GM18517 (cell line): ENCODE measurements at regions not wholly inside any gene's neighbourhood (a gene's known extent, or its start where the extent isn't known, plus 50 kb on each side); places are given as distances from the start of the nearest gene placed in this dataset.
"Not testable (repeated sequence)": the region's sequence is repeated elsewhere in the genome, so short reads cannot be mapped to it uniquely, and the experiment has no call there.

ENCODE experiments used
- ATAC-seq: cut with Tn5 transposase; IDR thresholded peaks from one replicate; pipeline ENCODE4 v1.9.1; 2021; ENCODE audit warnings: mild to moderate bottlenecking, moderate library complexity; ENCODE audit not compliant: unreplicated experiment

DNA sequence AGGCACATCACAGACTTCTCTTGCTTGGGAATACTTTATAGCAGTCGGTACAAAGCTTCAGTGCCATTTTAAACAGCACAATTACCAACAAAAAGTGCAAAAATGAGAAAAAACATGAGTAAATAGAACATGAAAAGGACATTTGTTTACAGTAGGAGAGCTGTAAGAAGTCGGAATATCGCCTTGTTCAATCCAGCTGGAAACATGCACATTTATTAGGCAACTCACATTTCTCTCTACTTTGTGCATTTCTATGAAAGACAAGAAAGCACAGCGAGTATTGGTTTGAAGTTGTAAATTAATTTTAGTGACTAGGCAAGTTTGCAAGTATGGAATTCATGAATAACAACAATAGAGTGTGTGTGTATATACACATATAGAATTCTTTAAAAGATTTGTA is 484.7 kb downstream of the DACH1 start:
- ATAC-seq = no peak

DNA sequence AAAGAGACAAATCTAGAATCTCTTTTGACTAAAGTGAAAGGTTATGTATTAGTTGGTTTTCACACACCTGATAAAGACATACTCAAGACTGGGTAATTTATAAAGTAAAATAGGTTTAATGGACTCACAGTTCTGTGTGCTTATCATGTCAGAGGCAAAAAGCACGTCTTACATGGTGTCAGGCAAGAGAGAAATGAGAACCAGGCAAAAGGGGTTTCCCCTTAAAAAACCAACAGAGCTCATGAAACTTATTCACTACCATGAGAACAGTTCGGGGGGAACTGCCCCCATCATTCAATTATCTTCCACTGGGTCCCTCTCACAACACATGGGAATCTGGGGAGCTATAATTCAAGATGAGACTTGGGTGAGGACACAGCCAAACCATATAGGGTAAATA is 486.8 kb downstream of the DACH1 start:
- no peak for ATAC-seq

DNA sequence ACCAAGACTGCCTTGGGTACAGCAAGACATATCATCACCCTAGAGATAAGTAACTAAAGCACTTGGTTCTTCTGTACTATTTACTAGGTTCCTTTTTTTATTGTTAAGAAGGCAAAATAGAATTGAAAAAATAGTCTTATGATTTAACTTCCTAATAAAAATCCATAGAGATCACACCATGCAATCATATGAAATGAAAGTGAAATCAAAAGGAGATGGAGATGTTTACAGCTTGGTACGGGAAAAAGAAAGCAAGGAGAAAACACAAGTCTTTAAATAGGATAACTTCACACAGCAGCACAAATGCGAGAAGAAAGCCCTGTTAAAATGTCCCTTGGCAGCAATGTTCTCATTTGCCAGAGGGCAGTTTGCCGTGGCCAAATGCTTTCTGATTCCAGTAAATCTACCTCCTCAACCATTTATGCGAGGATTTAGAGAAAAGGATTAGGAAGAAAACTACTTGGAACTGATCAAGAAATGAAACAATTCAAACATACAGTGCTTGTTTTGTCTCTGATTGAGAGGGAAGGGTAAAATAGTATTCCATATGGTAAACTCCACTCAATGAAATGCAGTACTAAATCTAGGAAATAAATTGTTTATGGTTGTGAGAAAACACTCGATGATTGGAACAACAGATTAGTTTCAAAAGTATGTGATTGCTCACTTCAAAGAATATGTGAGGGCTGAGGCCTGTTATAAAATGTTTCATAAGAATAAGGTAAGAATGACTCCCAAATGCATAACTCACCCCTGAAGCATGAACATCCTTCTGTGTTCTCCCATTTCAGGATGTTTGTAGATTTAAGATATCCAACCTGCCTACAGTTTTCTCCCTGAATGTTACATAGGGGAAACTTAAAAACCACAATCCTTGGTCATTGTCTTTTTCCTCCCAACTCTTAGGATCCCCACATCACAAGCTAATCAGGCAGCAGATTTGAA is 487.8 kb downstream of the DACH1 start:
- ATAC-seq = no peak

DNA sequence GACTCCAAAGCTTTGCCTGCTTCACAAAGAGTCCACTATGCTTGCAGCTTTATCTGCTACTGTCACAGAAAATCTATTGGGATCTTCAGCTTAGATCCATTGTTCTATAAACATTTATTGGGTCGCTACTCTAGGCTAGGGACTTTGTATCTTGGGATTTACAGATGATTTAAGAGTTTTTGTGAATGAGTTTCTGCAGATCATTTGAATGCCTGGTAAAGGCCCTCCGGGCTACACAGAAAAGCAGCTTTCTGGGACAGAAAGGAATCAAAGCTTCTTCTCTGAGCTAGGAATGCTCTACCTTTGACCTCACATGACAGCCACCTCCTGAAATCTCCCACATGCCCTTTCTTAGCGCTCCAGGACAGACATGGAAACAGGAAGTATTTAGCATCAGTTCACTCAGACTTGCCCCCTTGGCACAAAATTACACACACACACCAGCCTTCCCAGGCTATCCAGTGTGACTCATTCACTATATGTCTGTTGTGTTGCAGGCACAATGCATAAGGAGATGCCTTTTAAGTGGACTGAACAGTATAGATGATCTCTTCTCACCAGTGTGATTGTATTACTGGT is 492.4 kb downstream of the DACH1 start:
- no peak for ATAC-seq

DNA sequence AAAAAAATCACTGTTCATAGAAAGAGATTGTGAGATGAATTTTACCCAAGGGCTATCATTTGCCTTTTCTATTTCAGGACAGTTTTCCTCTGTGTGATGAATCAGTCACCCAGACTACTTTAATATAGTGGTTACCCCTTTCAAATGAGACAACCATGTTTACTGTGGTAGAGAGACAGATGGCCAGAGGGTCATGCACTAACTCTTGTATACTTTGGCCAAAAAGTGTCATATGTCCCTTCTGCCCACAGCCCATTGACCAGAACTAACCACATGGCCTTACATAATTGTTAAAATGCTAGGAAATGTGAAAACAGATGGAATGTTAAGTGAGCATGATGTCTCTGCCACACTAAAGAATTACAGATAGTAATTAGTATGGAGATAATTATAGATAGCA is 498.7 kb downstream of the DACH1 start:
- ATAC-seq = no peak

DNA sequence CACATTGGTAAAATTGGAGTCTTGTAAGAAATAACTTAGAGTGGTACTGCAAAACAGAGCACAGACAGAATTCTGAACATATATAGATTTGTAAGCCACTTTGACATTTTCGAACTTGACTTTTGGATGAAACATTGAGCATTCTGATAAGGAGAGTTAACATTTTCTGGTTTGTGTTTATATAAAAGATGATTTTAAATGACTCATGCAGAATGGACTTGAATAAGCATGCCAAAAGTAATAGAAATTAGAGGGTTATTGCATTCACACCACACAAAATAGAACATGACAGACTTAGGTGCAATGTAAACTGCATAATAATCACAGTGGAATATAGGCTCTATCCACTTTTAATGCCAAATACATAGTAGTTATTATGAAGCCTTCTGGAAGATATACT is 507.0 kb downstream of the DACH1 start:
- no peak for ATAC-seq

DNA sequence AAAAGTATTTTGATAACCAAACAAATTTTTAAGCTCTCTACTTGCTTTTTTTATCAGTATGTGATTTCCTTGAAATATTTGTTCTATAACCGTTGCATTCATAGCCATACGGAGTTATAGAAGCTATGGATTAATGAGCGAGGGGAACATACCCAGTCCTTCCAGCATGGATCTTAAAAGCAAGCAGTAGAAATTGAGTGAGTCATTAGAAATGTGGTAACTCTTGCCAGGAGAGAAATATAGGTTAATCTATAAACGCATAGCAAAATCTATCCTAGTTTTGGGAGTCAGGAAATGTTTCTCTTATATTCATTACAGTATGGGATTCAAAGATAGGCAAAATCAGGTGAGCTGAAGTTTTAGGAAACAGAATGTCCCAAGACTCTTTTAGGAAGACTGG is 507.4 kb downstream of the DACH1 start:
- no peak for ATAC-seq

DNA sequence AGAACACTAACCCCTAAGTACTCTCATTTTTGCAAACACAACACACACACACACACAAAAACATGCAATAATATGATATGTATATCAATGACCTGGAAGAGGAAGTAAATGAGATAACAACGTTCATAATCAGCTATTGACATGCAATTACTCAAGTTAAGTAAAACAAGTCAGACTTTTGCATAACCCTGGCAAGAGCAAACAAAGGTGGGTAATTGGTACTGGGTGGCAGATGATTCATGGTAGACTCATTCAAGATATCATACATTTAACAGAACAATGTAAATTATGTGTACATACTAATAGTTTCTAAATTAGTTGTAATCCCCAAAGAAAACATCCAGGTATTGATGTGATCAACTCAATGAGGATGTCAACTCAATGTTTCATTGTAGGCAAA is 508.8 kb downstream of the DACH1 start:
- no peak for ATAC-seq

DNA sequence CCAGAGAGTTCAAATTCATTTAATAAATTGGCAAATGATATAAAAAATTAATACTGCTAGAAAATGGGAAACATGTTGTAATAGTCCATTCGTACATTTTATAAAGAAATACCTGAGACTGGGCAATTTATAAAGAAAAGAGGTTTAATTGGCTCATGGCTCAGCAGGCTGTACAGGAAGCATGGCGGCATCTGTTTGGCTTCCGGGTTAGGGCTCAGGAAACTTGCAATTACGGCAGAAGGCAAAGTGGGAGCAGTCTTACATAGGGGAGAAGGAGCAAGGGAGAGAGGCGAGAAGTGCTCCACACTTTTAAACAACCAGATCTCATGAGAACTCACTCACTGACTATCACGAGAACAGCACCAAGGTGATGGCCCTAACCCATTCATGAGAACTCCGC is 512.0 kb downstream of the DACH1 start:
- no peak for ATAC-seq

DNA sequence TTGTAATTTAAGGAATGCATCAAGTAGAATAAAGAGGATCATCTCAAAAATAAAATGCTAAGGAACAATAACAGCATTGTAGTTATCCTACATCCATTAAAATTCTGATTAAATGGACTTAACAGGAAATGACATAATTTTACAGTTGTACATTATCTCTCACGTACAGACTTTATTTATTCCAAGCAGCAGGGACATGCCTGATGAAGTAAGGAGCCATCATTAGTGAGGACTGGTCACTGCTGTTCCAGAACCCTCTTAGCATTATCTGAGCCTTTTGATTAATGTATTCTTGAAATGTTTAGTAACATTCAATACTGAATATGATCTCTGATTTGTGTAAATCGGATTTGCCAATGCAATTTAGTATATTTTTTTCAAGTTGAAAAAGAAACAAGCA is 516.1 kb downstream of the DACH1 start:
- no peak for ATAC-seq

DNA sequence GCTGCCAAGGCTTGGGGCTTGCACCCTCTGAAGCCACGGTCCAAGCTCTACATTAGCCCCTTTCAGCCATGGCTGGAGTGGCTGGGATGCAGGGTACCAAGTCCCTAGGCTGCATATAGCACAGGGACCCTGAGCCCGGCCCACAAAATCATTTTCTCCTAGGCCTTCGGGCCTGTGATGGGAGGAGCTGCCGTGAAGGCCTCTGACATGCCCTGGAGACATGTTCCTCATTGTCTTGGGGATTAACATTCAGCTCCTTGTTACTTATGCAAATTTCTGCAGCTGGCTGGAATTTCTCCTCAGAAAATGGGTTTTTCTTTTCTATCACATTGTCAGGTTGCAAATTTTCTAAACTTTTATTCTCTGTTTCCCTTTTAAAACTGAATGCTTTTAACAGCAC is 521.1 kb downstream of the DACH1 start:
- not testable (repeated sequence) for ATAC-seq

DNA sequence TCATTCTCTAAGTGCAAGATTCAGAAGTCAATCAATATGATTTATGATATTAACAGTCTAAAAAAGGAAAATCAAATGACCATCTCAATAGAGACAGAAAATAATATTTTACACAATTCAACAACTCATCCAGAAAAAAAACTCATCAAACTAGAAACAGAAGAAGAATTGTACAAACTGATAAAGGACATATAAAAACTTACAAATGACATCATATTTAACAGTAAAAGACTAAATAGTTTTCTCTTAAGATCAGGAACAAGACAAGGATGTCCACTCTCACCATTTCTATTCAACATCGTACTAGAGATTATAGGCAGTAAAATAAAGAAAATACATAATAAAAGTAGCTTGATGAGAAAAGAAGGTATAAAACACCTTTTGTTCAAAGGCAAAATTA is 527.3 kb downstream of the DACH1 start:
- no peak for ATAC-seq

DNA sequence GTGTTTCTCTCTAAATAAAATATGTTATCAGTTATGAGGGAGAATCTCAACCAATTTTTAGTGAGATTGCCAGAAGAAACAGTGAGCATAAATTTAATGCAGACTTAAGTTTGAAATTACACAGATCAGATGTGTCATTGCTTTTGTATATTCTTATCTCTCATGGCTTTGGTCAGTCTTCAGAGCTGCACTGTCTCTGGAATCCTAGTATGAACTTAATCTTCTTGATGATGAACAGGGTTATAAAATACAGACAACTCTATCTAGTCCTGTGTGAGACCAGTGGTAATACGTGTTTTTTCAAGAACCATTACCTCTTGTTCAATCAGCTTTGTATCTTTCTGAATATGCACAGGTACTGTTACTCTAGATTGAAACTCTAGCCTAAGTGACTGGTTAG is 528.0 kb downstream of the DACH1 start:
- no peak for ATAC-seq

DNA sequence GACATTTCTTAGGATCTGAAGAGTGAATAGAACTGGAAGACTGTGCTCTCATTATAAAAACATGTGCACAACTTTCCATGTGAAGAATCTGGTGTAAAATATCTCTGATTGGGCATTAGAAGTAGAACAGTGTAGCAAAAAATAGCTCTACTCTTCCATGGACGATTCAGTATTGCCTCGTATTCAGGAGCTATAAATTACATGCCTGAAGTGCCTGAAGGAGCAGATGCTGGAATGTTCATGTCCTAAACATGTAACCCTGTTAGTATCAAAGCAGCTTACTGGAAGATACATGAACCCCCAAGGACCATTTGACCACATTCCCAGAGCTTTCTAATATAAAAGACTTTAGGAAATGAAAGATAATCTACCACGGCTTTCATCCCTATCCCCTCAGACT is 528.9 kb downstream of the DACH1 start:
- no peak for ATAC-seq

DNA sequence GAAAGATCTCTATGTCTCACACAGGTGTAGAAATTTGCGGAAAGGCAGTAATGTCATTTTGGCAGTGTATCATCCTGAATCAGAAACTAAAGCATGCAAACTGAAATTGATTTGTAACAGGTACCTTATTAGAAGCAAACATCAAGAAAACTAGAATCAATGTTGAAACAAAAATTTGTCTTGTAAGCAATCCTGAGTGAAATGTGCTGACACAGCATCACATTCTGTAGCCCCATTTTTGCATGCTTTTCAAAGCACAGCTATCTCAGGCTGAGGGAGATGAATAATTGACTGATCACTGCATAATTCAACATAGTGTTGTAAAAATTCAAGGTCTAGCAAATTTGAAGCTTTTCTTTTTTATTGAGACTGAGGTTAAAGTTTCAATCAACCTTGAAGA is 539.7 kb downstream of the DACH1 start:
- ATAC-seq = no peak

DNA sequence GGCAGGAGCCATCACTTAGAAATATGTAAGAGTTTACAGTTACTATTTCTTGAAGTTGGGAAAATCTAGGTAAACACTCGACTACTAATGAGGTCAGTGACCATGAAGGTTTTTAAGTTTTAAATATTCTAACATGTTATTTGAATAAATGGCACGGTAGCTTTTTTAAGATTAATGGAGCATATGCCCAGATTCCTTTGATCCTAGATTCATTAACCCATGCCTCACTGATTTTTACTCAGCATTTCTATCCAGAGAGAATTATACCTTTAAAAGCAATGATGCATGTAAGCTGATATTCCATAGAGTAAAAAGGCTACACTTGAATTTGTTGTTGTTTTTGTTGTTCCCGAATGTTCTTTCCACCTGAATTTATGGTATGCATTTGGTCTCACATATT is 541.4 kb downstream of the DACH1 start:
- no peak for ATAC-seq

DNA sequence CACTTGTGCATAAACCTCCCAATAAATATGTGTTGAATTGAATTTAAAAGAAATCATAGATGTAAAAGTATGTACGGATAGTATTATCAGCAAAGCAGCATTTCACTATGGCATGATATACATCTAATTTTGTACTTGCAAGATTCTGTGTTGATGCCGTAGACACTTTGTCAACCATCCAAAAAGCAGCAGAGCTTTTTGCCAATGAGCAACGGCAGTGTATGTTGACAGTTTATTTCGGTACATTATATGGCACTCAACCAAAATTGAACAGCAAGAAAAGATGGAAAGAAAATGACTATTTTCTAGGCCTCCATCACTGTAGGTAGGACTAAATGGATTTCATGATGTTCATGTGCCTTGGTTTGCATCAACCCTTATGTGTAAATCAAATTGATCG is 543.7 kb downstream of the DACH1 start:
- ATAC-seq = no peak

DNA sequence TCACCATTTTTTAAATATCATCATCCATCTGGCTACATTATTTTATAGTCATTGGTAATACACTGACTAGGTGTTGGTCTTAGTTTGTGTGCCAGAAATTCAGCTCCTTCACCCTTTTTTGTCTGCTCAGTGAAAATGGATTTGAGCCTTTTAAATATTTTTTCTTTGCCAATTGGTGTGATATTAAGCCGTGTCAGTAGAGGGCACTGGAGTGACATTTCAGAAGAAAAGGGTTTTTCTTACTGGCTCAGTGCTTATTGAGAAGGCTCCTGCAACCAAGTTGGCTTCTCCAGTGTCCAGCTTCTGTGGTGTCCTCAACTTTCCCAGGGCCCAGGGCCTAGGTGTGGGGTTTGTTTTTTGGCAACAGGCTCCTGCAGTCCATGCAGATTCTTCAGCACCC is 546.6 kb downstream of the DACH1 start:
- no peak for ATAC-seq

DNA sequence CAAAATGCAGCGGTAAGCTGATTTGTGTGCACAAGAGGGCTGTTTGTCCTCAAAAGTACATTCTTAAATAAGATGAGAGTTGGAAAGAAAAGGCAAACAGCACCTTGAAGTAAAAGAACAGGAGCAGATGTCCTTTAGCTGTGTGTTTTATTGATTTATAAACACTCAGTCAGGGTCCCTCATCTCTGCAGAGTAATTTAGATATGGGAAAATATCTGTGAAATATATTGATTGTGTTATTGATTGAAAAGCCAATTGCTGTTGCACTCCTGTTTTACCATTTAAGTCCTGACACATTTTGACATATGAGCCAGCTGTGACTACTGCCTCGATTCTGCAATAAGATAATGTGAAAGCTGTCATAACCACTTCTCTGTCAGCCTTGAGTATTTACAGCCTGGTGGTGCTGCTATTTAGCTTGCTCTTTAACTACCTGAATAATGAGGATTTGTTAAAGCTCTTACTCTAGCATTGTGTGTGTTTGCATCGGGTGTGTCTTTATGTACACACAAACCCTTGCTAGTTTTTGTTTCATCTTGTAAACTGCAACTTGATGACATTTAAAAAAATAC is 550.1 kb downstream of the DACH1 start:
- ATAC-seq = no peak

DNA sequence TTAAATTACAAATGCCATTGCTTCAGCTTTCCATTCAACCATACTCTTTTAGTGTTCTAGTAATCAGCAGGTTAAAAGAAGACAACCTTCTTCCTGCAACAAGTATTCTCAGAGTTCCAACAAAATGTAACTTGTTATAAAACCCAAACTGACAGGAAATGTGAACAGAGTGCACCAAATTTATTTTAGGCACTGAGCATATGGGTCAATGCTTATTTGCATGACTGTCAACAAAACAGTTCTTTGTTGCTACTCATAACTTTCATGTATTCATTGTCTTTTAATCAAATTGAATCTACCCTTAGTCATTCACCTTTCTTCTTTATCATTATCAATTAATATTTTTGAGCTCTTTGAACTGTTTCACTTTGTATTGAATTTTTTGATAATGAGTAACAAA is 554.1 kb downstream of the DACH1 start:
- no peak for ATAC-seq

DNA sequence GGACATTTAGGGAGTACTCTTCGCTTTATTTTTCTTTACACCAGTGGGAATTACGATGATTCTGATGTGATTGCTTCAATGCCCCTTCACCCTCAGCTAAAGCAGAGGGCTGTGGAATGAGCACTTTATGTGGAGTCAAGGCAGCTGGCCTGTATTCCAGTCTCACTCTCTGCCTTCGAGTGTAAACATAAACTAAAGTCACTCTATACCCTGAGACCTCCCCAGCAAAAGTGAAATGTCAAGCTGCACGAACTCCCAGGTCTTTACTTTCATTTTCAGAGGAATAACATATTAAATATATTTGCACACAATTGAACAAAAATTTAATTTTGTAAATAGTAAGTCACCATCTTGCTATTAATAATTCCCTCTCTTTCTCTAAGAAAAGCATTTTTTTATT is 557.1 kb downstream of the DACH1 start:
- ATAC-seq = no peak

DNA sequence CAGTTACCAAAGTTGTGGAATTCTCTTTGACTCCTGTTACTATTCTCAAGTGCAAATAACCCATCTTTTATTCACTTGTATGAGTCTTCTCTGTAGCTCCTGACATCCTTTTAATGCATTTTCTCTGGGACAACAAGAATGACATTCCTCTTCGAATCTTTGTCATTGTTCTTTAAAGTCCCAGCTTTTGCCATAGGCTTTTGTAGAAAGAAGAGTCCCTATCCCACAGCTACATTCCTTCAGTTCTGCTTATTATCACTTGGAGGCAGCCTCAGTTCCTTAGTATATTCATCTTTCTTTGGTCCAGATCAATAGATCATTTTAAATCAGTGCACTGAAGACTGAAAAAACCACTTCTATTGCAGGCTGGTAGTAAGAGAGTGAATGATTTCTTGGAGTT is 560.2 kb downstream of the DACH1 start:
- ATAC-seq = no peak
